DOHH2 (cell line): ENCODE measurements at regions not wholly inside any gene's neighbourhood (a gene's known extent, or its start where the extent isn't known, plus 50 kb on each side); places are given as distances from the start of the nearest gene placed in this dataset.

ENCODE experiments used
- CTCF ChIP-seq: fragments of 200-600 bp; sonication (generic); IDR thresholded peaks from one replicate; pipeline ENCODE4 v1.5.1; 2014; ENCODE audit warnings: antibody characterized with exemption, mild to moderate bottlenecking, low read depth, low read length; ENCODE audit not compliant: poor library complexity, severe bottlenecking
- EZH2phosphoT487 ChIP-seq: fragments of 200-600 bp; sonication (generic); IDR thresholded peaks from 2 replicates; pipeline ENCODE4 v1.6.1; 2017; ENCODE audit warnings: borderline replicate concordance, mild to moderate bottlenecking, antibody characterized with exemption, low read length, moderate library complexity, mixed read lengths

DNA sequence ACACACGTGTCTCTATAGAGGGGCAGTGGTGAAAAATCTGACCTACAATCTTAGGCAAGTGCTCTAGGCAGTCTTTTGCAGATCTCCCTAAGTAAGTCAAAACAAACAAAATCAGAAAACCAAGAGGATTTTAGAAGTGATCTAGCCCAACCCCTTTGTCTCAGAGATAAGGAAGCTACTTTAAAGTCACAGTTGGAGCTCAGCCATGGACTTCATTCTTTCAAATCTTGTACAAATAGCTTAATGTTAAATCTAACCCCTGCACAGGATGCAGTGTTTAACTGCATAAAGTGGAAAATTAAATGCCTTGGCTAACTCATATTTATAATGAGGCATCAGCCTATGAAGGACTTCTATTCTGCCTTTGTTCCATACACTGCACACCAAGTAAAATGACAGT is 135.1 kb upstream of the RFX3 start:
- TF ChIP-seq CTCF: no peak
- no peak for TF ChIP-seq EZH2phosphoT487
